Neural crest cell (in vitro differentiated cells): ENCODE measurements at regions not wholly inside any gene's neighbourhood (a gene's known extent, or its start where the extent isn't known, plus 50 kb on each side); places are given as distances from the start of the nearest gene placed in this dataset.

Experiments
- DNase-seq: peaks from one replicate; pipeline ENCODE4 v3.0.0; 2021; ENCODE audit warnings: low read depth, mixed read lengths, low spot score
- H3K27ac Mint-ChIP-seq: one replicate; pipeline ENCODE4 v1.8.0; 2021; ENCODE audit warnings: mild to moderate bottlenecking, mixed read lengths; ENCODE audit not compliant: unreplicated experiment
- H3K27me3 Mint-ChIP-seq: 2 replicates; pipeline ENCODE4 v1.8.0; 2021; ENCODE audit warnings: low read depth, mild to moderate bottlenecking, mixed read lengths
- H3K36me3 Mint-ChIP-seq: 2 replicates; pipeline ENCODE4 v1.8.0; 2021; ENCODE audit warnings: low read depth, mild to moderate bottlenecking, mixed read lengths
- H3K4me1 Mint-ChIP-seq: 2 replicates; pipeline ENCODE4 v1.8.0; 2021; ENCODE audit warnings: mixed read lengths
- H3K4me3 Mint-ChIP-seq: one replicate; pipeline ENCODE4 v1.8.0; 2021; ENCODE audit warnings: mild to moderate bottlenecking, mixed read lengths
- H3K9me3 Mint-ChIP-seq: 2 replicates; pipeline ENCODE4 v1.8.0; 2021; ENCODE audit warnings: mixed read lengths
- TF ChIP-seq, protein P1 (sequence below): fragments of 200-600 bp; sonication (generic); conservative IDR thresholded peaks from 2 replicates; pipeline ENCODE4 v1.5.0; 2021; ENCODE audit warnings: antibody characterized with exemption, mild to moderate bottlenecking

DNA sequence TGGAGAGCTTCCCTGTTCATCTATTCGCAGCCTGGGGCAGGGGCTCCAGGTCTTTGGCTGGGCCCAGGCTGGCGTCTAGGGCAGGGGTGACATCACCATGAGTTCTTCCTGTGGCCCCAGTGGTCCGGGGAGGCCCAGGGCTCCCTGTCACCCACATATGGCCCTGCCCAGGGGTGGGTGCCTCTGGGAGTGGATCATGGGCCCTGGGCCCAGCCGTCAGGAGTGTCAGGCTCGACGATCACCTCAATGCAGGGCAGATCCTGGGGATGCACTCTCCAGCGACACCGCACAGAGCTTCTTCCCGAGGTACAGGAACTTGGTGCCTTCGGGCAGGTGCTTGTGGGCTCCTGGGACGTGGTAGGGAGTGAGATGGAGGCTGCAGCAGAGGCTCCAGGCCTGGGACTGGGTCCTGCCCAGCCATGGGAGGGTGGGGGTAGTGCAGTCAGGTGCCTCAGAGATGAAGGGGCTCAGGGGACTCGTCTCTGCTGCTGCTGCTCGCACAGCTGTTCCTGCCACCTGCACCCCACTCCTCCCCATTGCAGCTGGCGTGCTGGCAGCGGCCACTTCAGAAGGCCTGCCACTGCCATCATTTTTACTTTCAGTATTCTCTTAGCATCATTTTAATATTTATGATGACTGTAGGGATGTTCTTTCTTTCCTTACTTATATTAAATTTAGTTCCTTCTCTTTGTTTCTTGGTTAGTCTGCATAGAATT lies 196.0 kb upstream of the VRK2 start:
- peaks cover 7% of the 10 kb centered on the region for H3K9me3 Mint-ChIP-seq
- peaks cover 3% of the 10 kb centered on the region for H3K36me3 Mint-ChIP-seq
- TF ChIP-seq, protein P1, sequence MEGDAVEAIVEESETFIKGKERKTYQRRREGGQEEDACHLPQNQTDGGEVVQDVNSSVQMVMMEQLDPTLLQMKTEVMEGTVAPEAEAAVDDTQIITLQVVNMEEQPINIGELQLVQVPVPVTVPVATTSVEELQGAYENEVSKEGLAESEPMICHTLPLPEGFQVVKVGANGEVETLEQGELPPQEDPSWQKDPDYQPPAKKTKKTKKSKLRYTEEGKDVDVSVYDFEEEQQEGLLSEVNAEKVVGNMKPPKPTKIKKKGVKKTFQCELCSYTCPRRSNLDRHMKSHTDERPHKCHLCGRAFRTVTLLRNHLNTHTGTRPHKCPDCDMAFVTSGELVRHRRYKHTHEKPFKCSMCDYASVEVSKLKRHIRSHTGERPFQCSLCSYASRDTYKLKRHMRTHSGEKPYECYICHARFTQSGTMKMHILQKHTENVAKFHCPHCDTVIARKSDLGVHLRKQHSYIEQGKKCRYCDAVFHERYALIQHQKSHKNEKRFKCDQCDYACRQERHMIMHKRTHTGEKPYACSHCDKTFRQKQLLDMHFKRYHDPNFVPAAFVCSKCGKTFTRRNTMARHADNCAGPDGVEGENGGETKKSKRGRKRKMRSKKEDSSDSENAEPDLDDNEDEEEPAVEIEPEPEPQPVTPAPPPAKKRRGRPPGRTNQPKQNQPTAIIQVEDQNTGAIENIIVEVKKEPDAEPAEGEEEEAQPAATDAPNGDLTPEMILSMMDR, result no peak
- H3K27me3 Mint-ChIP-seq, result no peaks in the 10 kb centered on the region
- no peaks in the 10 kb centered on the region for H3K4me1 Mint-ChIP-seq
- DNase-seq, result no peak
- H3K27ac Mint-ChIP-seq, result no peak overlapping the region
- no peak overlapping the region for H3K4me3 Mint-ChIP-seq

DNA sequence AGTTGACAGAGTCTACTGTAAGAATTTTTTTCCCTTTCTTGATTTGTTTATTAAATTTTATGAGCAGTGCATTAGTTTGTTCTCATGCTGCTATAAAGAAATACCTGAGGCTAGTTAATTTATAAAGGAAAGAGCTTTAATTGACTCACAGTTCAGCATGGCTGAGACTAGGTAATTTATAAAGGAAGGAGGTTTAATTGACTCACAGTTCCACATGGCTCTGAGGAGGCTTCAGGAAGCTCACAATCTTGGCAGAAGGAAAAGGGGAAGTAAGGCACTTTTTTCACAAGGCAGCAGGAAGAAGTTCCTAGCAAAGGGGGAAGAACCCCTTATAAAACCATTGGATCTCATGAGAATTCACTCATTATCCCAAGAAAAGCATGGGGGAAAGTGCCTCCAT lies 191.4 kb upstream of the VRK2 start:
- Mint-ChIP-seq H3K4me1 (no peaks in the 10 kb centered on the region), H3K9me3 (no peaks in the 10 kb centered on the region), H3K36me3 (no peaks in the 10 kb centered on the region), H3K4me3 (no peak overlapping the region), H3K27ac (no peak overlapping the region), H3K27me3 (no peaks in the 10 kb centered on the region)
- no peak for DNase-seq
- TF ChIP-seq, protein P1, result no peak

DNA sequence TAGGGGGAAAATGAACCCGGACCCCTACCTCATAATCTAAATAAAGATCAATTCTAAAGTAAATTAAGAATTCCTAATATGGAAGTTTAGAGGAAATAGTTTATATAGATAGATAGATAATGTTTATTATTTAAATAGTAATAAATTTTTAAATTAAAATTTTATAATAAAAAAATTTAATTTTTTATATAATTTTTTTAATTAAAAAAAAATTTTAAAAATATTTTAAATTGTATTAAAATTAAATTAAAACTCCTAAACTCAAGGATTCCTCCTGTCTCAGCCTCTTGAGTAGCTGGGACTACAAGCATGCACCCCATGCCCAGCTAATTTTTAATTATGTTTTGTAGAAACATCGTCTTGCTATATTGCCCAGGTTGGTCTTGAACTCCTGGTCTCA lies 186.9 kb upstream of the VRK2 start:
- no peaks in the 10 kb centered on the region for H3K27me3 Mint-ChIP-seq
- no peak overlapping the region for H3K4me3 Mint-ChIP-seq
- H3K36me3 Mint-ChIP-seq, result no peaks in the 10 kb centered on the region
- TF ChIP-seq, protein P1, result no peak
- no peak for DNase-seq
- no peaks in the 10 kb centered on the region for H3K4me1 Mint-ChIP-seq
- H3K27ac Mint-ChIP-seq, result no peak overlapping the region
- no peaks in the 10 kb centered on the region for H3K9me3 Mint-ChIP-seq

DNA sequence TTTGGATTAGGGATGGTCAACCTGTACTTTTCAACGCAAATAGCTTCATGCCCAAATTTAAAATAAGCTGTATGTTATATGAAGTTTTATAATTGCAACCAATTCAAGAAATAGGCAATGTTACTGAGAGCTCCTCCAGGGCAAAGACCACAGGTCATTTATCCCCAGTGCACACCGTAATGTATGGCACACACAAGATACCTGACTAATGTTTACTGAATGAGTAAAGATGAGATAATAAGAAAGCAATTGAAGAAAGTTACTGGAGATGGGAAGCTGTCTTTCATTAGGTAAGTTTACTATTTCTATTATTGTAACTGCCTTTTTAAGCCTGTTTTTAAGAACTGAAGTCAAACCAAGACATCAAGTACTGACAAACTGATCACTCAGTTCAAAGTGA lies 184.5 kb upstream of the VRK2 start:
- no peak for DNase-seq
- TF ChIP-seq, protein P1, result no peak
- Mint-ChIP-seq H3K4me3 (no peak overlapping the region), H3K27ac (no peak overlapping the region), H3K36me3 (no peaks in the 10 kb centered on the region), H3K27me3 (no peaks in the 10 kb centered on the region), H3K9me3 (no peaks in the 10 kb centered on the region), H3K4me1 (no peaks in the 10 kb centered on the region)

DNA sequence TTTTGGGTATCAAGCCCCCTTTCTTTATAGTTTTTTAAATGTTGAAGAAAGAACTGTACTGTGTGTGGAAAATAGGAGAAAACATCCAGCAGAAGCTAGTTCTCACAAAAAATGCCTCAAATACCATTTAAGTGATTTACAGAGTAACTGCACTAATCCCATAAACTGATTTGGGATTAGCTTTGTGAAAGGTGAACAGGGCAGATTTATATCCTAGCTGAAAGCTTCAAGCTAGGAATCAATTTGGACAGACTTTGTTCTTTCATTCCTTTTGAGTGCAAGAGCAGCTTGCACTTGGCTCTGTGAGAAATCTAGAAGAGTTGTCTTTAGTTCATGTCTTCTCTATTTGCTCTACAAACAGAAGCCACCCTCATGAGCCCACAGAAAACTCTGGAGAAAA lies 183.9 kb upstream of the VRK2 start:
- Mint-ChIP-seq H3K4me1 (no peaks in the 10 kb centered on the region), H3K9me3 (no peaks in the 10 kb centered on the region), H3K27me3 (no peaks in the 10 kb centered on the region), H3K36me3 (no peaks in the 10 kb centered on the region), H3K4me3 (no peak overlapping the region), H3K27ac (no peak overlapping the region)
- TF ChIP-seq, protein P1, result no peak
- DNase-seq, result no peak
